ENCODE measurements at regions not wholly inside any gene's neighbourhood (a gene's known extent, or its start where the extent isn't known, plus 50 kb on each side); places are given as distances from the start of the nearest gene placed in this dataset.

DNA sequence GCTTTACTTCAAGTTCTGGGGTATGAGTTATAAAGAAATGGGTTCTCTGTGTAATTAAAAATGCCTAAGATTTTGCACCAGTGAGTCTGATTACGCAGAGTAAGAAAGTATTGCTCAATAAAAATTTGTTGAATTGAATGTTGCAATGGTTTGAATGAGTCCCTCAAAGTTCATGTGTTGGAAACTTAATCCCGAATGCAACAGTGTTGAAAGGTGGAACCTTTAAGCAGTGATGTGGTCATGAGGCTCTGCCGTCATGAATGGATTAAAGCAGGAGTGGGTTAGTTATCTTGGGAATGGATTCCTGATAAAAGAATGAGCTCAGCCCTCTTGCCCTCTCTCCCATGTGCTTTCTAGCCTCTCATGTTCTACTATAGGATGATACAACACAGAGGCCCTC is 52.6 kb upstream of the SESN3 start:
- no peaks in the 10 kb centered on the region for H3K9me3 ChIP-seq (ENCODE audit: control insufficient read depth, low read depth, low read length)
- H3K4me1 ChIP-seq (ENCODE audit: control insufficient read depth, insufficient read depth, low read length): peaks cover 29% of the 10 kb centered on the region
- peak overlapping the region; percentile 66 for H3K27ac ChIP-seq (ENCODE audit: low read length)
- no peaks in the 10 kb centered on the region for H3K36me3 ChIP-seq (ENCODE audit: control insufficient read depth, insufficient read depth, low read length)
- peak in 1 of 2 donors; percentile 65 for DNase-seq
- 71% methylated on average over 1 of the region's 3 CpGs for WGBS (ENCODE audit: insufficient coverage, low lambda C conversion rate)
- H3K27me3 ChIP-seq (ENCODE audit: control insufficient read depth, insufficient read depth, low read length): no peaks in the 10 kb centered on the region
- no peak overlapping the region for H3K4me3 ChIP-seq (ENCODE audit: low read length)

DNA sequence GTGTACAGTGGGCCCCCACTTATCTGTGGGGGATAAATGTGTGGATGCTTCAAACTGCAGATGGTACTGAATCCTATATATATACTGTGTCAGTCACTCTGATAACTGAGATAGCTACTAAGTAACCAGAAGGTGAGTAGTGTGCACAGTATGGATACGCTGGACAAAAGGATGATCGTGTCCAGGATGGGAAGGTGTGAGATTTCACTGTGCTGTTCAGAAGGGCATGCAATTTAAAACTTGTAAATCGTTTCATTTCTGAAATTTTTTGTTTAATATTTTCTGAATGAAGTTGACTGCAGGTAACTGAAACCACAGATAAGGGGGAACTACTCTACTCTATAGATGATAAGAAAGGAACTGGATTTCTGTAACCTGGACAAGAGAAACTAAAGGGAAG is 52.1 kb upstream of the SESN3 start:
- Histone ChIP-seq H3K36me3 (ENCODE audit: control insufficient read depth, insufficient read depth, low read length) (no peaks in the 10 kb centered on the region), H3K4me3 (ENCODE audit: low read length) (no peak overlapping the region), H3K27ac (ENCODE audit: low read length) (peak overlapping the region; percentile 66), H3K27me3 (ENCODE audit: control insufficient read depth, insufficient read depth, low read length) (no peaks in the 10 kb centered on the region), H3K4me1 (ENCODE audit: control insufficient read depth, insufficient read depth, low read length) (peaks cover 29% of the 10 kb centered on the region), H3K9me3 (ENCODE audit: control insufficient read depth, low read depth, low read length) (no peaks in the 10 kb centered on the region)
- WGBS (ENCODE audit: insufficient coverage, low lambda C conversion rate): 70% methylated on average over 2 of the region's 3 CpGs
- no peak for DNase-seq

DNA sequence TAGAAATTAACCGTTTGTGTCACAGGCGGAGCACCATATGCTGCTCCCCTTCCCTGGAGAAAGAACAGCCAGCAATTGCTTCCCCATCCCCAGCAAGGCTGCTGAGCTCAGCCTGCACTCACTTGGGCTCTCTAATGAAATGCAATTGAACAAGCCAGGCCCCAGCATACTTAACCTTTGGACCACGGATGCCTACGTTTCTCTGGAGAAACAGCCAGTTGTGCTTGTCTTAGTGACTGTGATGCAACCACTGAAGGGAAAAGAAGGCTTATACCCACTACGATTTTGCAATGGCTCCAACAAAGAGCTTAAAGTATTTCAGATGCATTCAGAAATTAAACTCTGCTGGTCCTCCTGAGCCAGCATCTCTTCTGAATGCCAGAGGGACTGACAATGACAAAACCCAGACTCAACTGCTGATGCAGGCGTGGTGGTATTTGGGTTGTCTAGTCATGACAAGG is 51.3 kb upstream of the SESN3 start:
- DNase-seq: peak; percentile 92 to 96
- WGBS (ENCODE audit: insufficient coverage, low lambda C conversion rate): no CpG with 5 or more reads among the region's 6 CpGs
- H3K9me3 ChIP-seq (ENCODE audit: control insufficient read depth, low read depth, low read length): no peaks in the 10 kb centered on the region

More for the DNA sequence above, 51.3 kb upstream of the SESN3 start:
- no peaks in the 10 kb centered on the region for H3K36me3 ChIP-seq (ENCODE audit: control insufficient read depth, insufficient read depth, low read length)
- peaks cover 29% of the 10 kb centered on the region for H3K4me1 ChIP-seq (ENCODE audit: control insufficient read depth, insufficient read depth, low read length)
- no peaks in the 10 kb centered on the region for H3K27me3 ChIP-seq (ENCODE audit: control insufficient read depth, insufficient read depth, low read length)
- H3K4me3 ChIP-seq (ENCODE audit: low read length): no peak overlapping the region
- H3K27ac ChIP-seq (ENCODE audit: low read length): peak overlapping the region; percentile 66

Data from large intestine (tissue), 3 donors.